K562 (cell line): ENCODE measurements at regions not wholly inside any gene's neighbourhood (a gene's known extent, or its start where the extent isn't known, plus 50 kb on each side); places are given as distances from the start of the nearest gene placed in this dataset.

Source experiments
- EP300 ChIP-seq: IDR thresholded peaks from 2 replicates; pipeline ENCODE4 v1.6.1; 2012; ENCODE audit warnings: low read length, improper control_type of control experiment
- KAT2B ChIP-seq: IDR thresholded peaks from one replicate; pipeline ENCODE4 v1.6.1; 2012; ENCODE audit warnings: low read depth, mild to moderate bottlenecking, control low read depth, inconsistent platforms, low read length, moderate library complexity
- PHF21A ChIP-seq: fragments of 450-650 bp; IDR thresholded peaks from 2 replicates; pipeline ENCODE4 v1.6.1; 2017; ENCODE audit warnings: low read depth, borderline replicate concordance
- TF ChIP-seq, protein P1 (sequence below), 3 experiments: IDR thresholded peaks in 2 of 3; conservative IDR thresholded peaks in 1 of 3; 2 replicates each; pipeline ENCODE4 v1.5.1; 2011 to 2012; ENCODE audit warnings: low read length in 3 of 3, mild to moderate bottlenecking in 3 of 3, control low read depth in 2 of 3, improper control_type of control experiment in 1 of 3, inconsistent platforms in 1 of 3, low read depth in 1 of 3, mixed read lengths in 1 of 3, moderate library complexity in 1 of 3; ENCODE audit not compliant: insufficient read depth in 2 of 3

GRCh38 chr4:57193209-57193810, 83.1 kb upstream of the IGFBP7 start:
- TF ChIP-seq EP300: no peak
- TF ChIP-seq, protein P1, sequence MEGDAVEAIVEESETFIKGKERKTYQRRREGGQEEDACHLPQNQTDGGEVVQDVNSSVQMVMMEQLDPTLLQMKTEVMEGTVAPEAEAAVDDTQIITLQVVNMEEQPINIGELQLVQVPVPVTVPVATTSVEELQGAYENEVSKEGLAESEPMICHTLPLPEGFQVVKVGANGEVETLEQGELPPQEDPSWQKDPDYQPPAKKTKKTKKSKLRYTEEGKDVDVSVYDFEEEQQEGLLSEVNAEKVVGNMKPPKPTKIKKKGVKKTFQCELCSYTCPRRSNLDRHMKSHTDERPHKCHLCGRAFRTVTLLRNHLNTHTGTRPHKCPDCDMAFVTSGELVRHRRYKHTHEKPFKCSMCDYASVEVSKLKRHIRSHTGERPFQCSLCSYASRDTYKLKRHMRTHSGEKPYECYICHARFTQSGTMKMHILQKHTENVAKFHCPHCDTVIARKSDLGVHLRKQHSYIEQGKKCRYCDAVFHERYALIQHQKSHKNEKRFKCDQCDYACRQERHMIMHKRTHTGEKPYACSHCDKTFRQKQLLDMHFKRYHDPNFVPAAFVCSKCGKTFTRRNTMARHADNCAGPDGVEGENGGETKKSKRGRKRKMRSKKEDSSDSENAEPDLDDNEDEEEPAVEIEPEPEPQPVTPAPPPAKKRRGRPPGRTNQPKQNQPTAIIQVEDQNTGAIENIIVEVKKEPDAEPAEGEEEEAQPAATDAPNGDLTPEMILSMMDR (IDR thresholded peaks at IDR 0.05 in 2 of 3, conservative IDR thresholded peaks at IDR 0.05 in 1 of 3; ENCODE audit: insufficient read depth in 2 of 3, low read depth in 1 of 3, low read length in 3 of 3): no peak
- no peak for TF ChIP-seq PHF21A
- no peak for TF ChIP-seq KAT2B
